GM23338 (cell line): ENCODE measurements at regions not wholly inside any gene's neighbourhood (a gene's known extent, or its start where the extent isn't known, plus 50 kb on each side); places are given as distances from the start of the nearest gene placed in this dataset.

Experiments used
- ATAC-seq: fragments of 200-7000 bp; cut with Tn5 transposase; 3 replicates; pipeline ENCODE4 v1.9.1; 2020
- DNase-seq: peaks from one replicate; pipeline ENCODE4 v3.0.0-alpha.2; 2015; ENCODE audit warnings: low spot score
- H2AFZ ChIP-seq: fragments of 200-600 bp; sonication (generic); 2 replicates; pipeline ENCODE4 v1.8.0; 2016; ENCODE audit warnings: antibody characterized with exemption, mild to moderate bottlenecking, moderate library complexity
- H3F3A ChIP-seq: fragments of 200-600 bp; sonication (generic); replicated peaks from 2 replicates; pipeline ENCODE4 v1.8.0; 2017; ENCODE audit warnings: antibody characterized with exemption, mixed run types, low read depth
- H3K27ac ChIP-seq: fragments of 200-600 bp; sonication (generic); 2 replicates; pipeline ENCODE4 v1.6.1; 2016; ENCODE audit warnings: low read depth
- H3K27me3 ChIP-seq: fragments of 200-600 bp; sonication (generic); 2 replicates; pipeline ENCODE4 v1.8.0; 2016; ENCODE audit warnings: mild to moderate bottlenecking, mixed run types, moderate library complexity; ENCODE audit not compliant: insufficient read depth
- H3K36me3 ChIP-seq: fragments of 200-600 bp; sonication (generic); 2 replicates; pipeline ENCODE4 v1.8.0; 2016; ENCODE audit warnings: mild to moderate bottlenecking; ENCODE audit not compliant: insufficient read depth
- H3K4me1 ChIP-seq: fragments of 200-600 bp; sonication (generic); 2 replicates; pipeline ENCODE4 v1.8.0; 2016; ENCODE audit warnings: mild to moderate bottlenecking, moderate library complexity; ENCODE audit not compliant: insufficient read depth
- H3K4me2 ChIP-seq: fragments of 200-600 bp; sonication (generic); 2 replicates; pipeline ENCODE4 v1.7.1; 2017; ENCODE audit warnings: mixed run types
- H3K4me3 ChIP-seq: fragments of 200-600 bp; sonication (generic); 2 replicates; pipeline ENCODE4 v1.6.1; 2016; ENCODE audit warnings: mixed run types
- H3K79me2 ChIP-seq: fragments of 200-600 bp; sonication (generic); replicated peaks from 2 replicates; pipeline ENCODE4 v1.8.0; 2017; ENCODE audit warnings: mild to moderate bottlenecking; ENCODE audit not compliant: insufficient read depth
- H3K9me2 ChIP-seq: fragments of 200-600 bp; sonication (generic); 2 replicates; pipeline ENCODE4 v1.8.0; 2017; ENCODE audit not compliant: insufficient read depth
- H4K20me1 ChIP-seq: fragments of 200-600 bp; sonication (generic); replicated peaks from 2 replicates; pipeline ENCODE4 v1.8.0; 2017; ENCODE audit warnings: mild to moderate bottlenecking; ENCODE audit not compliant: insufficient read depth
- H3K27ac Mint-ChIP-seq: 2 replicates; pipeline ENCODE4 v1.8.0; 2020; ENCODE audit warnings: inconsistent platforms, mild to moderate bottlenecking, moderate library complexity, mixed read lengths
- H3K27me3 Mint-ChIP-seq: 3 replicates; pipeline ENCODE4 v1.8.0; 2022; ENCODE audit warnings: low read depth, mild to moderate bottlenecking, moderate library complexity, mixed read lengths, inconsistent platforms; ENCODE audit not compliant: insufficient read depth, poor library complexity
- H3K36me3 Mint-ChIP-seq: 3 replicates; pipeline ENCODE4 v1.8.0; 2021; ENCODE audit warnings: low read depth, mild to moderate bottlenecking, inconsistent platforms, moderate library complexity, mixed read lengths
- H3K4me1 Mint-ChIP-seq: 3 replicates; pipeline ENCODE4 v1.8.0; 2020; ENCODE audit warnings: mild to moderate bottlenecking, inconsistent platforms, mixed read lengths
- H3K4me3 Mint-ChIP-seq: 3 replicates; pipeline ENCODE4 v1.8.0; 2021; ENCODE audit warnings: moderate library complexity, mild to moderate bottlenecking, inconsistent platforms, mixed read lengths
- H3K9me3 Mint-ChIP-seq: 3 replicates; pipeline ENCODE4 v1.8.0; 2020; ENCODE audit warnings: moderate library complexity, mild to moderate bottlenecking, inconsistent platforms, mixed read lengths
- CREB1 ChIP-seq: fragments of 250-450 bp; sonication (Bioruptor Pico); IDR thresholded peaks from 2 replicates; pipeline ENCODE4 v1.5.0; 2020; ENCODE audit warnings: low read depth, mild to moderate bottlenecking, moderate library complexity
- CTCF ChIP-seq, 2 experiments: fragments of 200-600 bp in 1 of 2; sonication (generic) in 1 of 2; conservative IDR thresholded peaks; 2 replicates each; pipeline versions ENCODE4 v1.5.1 to v1.6.1; 2016 to 2017; ENCODE audit warnings: antibody characterized with exemption in 2 of 2, low read depth in 2 of 2, mild to moderate bottlenecking in 2 of 2, moderate library complexity in 1 of 2
- ETS1 ChIP-seq: IDR thresholded peaks from 2 replicates; pipeline ENCODE4 v1.6.1; 2016; ENCODE audit warnings: antibody characterized with exemption
- EZH2 ChIP-seq: fragments of 200-600 bp; sonication (generic); IDR thresholded peaks from one replicate; pipeline ENCODE4 v1.8.0; 2017; ENCODE audit warnings: antibody characterized with exemption, mild to moderate bottlenecking, low read depth; ENCODE audit not compliant: unreplicated experiment
- EZH2phosphoT487 ChIP-seq: fragments of 200-600 bp; sonication (generic); IDR thresholded peaks from one replicate; pipeline ENCODE4 v1.8.1; 2018; ENCODE audit warnings: antibody characterized with exemption; ENCODE audit not compliant: unreplicated experiment
- JUNB ChIP-seq: IDR thresholded peaks from one replicate; pipeline ENCODE4 v1.6.1; 2016; ENCODE audit warnings: antibody characterized with exemption; ENCODE audit not compliant: unreplicated experiment
- POLR2AphosphoS5 ChIP-seq: IDR thresholded peaks from 2 replicates; pipeline ENCODE4 v1.6.1; 2016; ENCODE audit warnings: antibody characterized with exemption, low read depth
- STAT1 ChIP-seq: IDR thresholded peaks from one replicate; pipeline ENCODE4 v1.6.1; 2016; ENCODE audit warnings: antibody characterized with exemption; ENCODE audit not compliant: unreplicated experiment
- ZNF114 ChIP-seq: fragments of 250-450 bp; sonication (Bioruptor Pico); IDR thresholded peaks from 2 replicates; pipeline ENCODE4 v1.5.0; 2020; ENCODE audit warnings: mild to moderate bottlenecking, moderate library complexity
- ZNF331 ChIP-seq: fragments of 250-450 bp; sonication (Bioruptor Pico); IDR thresholded peaks from 2 replicates; pipeline ENCODE4 v1.5.0; 2020; ENCODE audit warnings: low read depth, mild to moderate bottlenecking, moderate library complexity
- TF ChIP-seq, protein P1 (sequence below): IDR thresholded peaks from one replicate; pipeline ENCODE4 v1.6.1; 2018; ENCODE audit warnings: antibody characterized with exemption; ENCODE audit not compliant: unreplicated experiment

- TF ChIP-seq, protein P1, sequence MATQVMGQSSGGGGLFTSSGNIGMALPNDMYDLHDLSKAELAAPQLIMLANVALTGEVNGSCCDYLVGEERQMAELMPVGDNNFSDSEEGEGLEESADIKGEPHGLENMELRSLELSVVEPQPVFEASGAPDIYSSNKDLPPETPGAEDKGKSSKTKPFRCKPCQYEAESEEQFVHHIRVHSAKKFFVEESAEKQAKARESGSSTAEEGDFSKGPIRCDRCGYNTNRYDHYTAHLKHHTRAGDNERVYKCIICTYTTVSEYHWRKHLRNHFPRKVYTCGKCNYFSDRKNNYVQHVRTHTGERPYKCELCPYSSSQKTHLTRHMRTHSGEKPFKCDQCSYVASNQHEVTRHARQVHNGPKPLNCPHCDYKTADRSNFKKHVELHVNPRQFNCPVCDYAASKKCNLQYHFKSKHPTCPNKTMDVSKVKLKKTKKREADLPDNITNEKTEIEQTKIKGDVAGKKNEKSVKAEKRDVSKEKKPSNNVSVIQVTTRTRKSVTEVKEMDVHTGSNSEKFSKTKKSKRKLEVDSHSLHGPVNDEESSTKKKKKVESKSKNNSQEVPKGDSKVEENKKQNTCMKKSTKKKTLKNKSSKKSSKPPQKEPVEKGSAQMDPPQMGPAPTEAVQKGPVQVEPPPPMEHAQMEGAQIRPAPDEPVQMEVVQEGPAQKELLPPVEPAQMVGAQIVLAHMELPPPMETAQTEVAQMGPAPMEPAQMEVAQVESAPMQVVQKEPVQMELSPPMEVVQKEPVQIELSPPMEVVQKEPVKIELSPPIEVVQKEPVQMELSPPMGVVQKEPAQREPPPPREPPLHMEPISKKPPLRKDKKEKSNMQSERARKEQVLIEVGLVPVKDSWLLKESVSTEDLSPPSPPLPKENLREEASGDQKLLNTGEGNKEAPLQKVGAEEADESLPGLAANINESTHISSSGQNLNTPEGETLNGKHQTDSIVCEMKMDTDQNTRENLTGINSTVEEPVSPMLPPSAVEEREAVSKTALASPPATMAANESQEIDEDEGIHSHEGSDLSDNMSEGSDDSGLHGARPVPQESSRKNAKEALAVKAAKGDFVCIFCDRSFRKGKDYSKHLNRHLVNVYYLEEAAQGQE = no peak
- TF ChIP-seq EZH2 = no peak
- TF ChIP-seq ZNF331 (CRISPR knock-in tag) = no peak
- TF ChIP-seq JUNB = no peak
- TF ChIP-seq EZH2phosphoT487 = no peak
Observed at GRCh38 chr2:6082625-6083018, 390.4 kb downstream of the SOX11 start (continued).

- peaks cover 79% of the 10 kb centered on the region for H3K9me3 Mint-ChIP-seq
- Histone ChIP-seq H4K20me1 (no peaks in the 10 kb centered on the region), H3F3A (no peaks in the 10 kb centered on the region), H3K27me3 (no peaks in the 10 kb centered on the region), H3K79me2 (no peaks in the 10 kb centered on the region), H3K4me1 (peaks cover 7% of the 10 kb centered on the region; the same call in 1 of the 2 replicates), H3K27ac (no peak overlapping the region), H3K9me2 (no peaks in the 10 kb centered on the region), H3K4me2 (no peak overlapping the region), H3K36me3 (peaks cover 5% of the 10 kb centered on the region; the same call in 1 of the 2 replicates), H2AFZ (no peak overlapping the region), H3K4me3 (no peak overlapping the region)
- DNase-seq (no peak), ATAC-seq (no peak)
- TF ChIP-seq EZH2phosphoT487 = no peak
- TF ChIP-seq ETS1 = no peak
- no peak for TF ChIP-seq POLR2AphosphoS5
- no peak overlapping the region for H3K27ac Mint-ChIP-seq
- H3K4me1 Mint-ChIP-seq = peaks cover 17% of the 10 kb centered on the region
- H3K27me3 Mint-ChIP-seq = peaks cover 4% of the 10 kb centered on the region
- H3K36me3 Mint-ChIP-seq = peaks cover 33% of the 10 kb centered on the region
- H3K4me3 Mint-ChIP-seq = no peak overlapping the region
Observed at GRCh38 chr2:6083136-6083535, 391.0 kb downstream of the SOX11 start.

DNA sequence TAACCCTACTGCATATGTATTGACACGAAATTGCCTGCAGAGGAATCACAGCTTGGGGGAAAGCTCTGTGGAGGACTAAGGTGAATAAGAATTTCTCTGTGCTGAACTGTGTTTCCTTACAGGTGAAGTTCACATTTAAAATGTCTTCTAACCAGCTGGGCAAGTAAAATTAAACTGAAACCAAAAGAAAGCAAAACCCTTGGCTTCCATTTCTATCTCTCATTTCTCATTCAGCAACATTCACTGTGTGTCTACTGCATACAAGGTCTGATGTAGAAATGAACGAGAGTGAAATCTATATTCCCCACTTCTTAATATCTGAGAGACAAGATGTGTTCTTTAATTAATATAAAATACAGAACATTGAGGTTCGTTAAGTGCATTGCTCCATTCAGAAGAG, 397.3 kb downstream of the SOX11 start:
- H3K4me3 Mint-ChIP-seq = no peak overlapping the region
- Histone ChIP-seq H3K79me2 (no peaks in the 10 kb centered on the region), H3K4me1 (no peaks in the 10 kb centered on the region), H4K20me1 (no peaks in the 10 kb centered on the region), H3F3A (no peaks in the 10 kb centered on the region), H3K9me2 (no peaks in the 10 kb centered on the region), H2AFZ (no peak overlapping the region), H3K27ac (no peak overlapping the region), H3K4me2 (no peak overlapping the region), H3K27me3 (no peaks in the 10 kb centered on the region), H3K4me3 (no peak overlapping the region), H3K36me3 (peaks cover 5% of the 10 kb centered on the region; the same call in 1 of the 2 replicates)
- ATAC-seq = 0 out of 3 replicates have a peak, but pooled peaks have one; percentile 36
- peaks cover 11% of the 10 kb centered on the region for H3K4me1 Mint-ChIP-seq
- DNase-seq = no peak
- peaks cover 5% of the 10 kb centered on the region for H3K27me3 Mint-ChIP-seq
- peaks cover 29% of the 10 kb centered on the region for H3K36me3 Mint-ChIP-seq
- H3K27ac Mint-ChIP-seq = no peak overlapping the region
- peaks cover 86% of the 10 kb centered on the region for H3K9me3 Mint-ChIP-seq
- TF ChIP-seq CTCF (conservative IDR thresholded peaks at IDR 0.05; ENCODE audit: low read depth in 2 of 2) (no peak), EZH2phosphoT487 (no peak), EZH2 (no peak), ZNF114 (CRISPR knock-in tag) (no peak), ZNF331 (CRISPR knock-in tag) (no peak), JUNB (no peak), STAT1 (no peak), CREB1 (CRISPR knock-in tag) (no peak), POLR2AphosphoS5 (no peak)
- TF ChIP-seq, protein P1 = no peak
